OCI-LY3 (cell line): ENCODE measurements at regions not wholly inside any gene's neighbourhood (a gene's known extent, or its start where the extent isn't known, plus 50 kb on each side); places are given as distances from the start of the nearest gene placed in this dataset.

Experiments used
- EZH2phosphoT487 ChIP-seq: fragments of 200-600 bp; shearing (Covaris generic); IDR thresholded peaks from 2 replicates; pipeline ENCODE4 v1.6.1; 2018; ENCODE audit warnings: antibody characterized with exemption, mixed run types, low read depth
- TF ChIP-seq, protein P1 (sequence below): fragments of 200-600, 300-600 bp; sonication (generic); IDR thresholded peaks from 2 replicates; pipeline ENCODE4 v1.5.1; 2014; ENCODE audit warnings: antibody characterized with exemption, low read length, low read depth

DNA sequence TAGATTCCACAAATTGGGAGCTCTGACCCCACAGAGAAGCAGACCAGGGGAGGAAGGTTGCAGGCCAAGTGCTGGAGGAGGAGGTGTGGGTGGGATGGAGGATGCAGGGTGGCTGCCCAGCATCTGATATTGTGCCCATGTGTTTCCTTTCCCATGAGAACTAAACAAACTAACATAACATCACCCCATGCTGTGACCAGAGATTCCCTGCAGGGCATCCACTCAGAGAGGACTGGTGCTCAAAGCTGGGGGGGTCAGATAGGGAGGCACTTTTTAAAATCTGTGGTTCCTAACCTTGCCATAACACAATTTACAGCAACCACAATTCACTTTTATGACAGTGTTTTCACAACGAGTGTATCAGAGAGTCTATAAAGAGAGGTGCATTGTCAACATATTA, 1277.6 kb downstream of the AACS start:
- TF ChIP-seq, protein P1, sequence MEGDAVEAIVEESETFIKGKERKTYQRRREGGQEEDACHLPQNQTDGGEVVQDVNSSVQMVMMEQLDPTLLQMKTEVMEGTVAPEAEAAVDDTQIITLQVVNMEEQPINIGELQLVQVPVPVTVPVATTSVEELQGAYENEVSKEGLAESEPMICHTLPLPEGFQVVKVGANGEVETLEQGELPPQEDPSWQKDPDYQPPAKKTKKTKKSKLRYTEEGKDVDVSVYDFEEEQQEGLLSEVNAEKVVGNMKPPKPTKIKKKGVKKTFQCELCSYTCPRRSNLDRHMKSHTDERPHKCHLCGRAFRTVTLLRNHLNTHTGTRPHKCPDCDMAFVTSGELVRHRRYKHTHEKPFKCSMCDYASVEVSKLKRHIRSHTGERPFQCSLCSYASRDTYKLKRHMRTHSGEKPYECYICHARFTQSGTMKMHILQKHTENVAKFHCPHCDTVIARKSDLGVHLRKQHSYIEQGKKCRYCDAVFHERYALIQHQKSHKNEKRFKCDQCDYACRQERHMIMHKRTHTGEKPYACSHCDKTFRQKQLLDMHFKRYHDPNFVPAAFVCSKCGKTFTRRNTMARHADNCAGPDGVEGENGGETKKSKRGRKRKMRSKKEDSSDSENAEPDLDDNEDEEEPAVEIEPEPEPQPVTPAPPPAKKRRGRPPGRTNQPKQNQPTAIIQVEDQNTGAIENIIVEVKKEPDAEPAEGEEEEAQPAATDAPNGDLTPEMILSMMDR: no peak
- TF ChIP-seq EZH2phosphoT487: no peak
